ENCODE measurements at regions not wholly inside any gene's neighbourhood (a gene's known extent, or its start where the extent isn't known, plus 50 kb on each side); places are given as distances from the start of the nearest gene placed in this dataset.

GRCh38 chr1:29639156-29639736 lies 402.9 kb downstream of the PTPRU start:
- in situ Hi-C loops (cut with HindIII; ENCODE audit: low sequenced_read_pairs) = no loop called here
- DNase-seq (ENCODE audit: low read depth) = no peak
- H3K4me3 ChIP-seq (ENCODE audit: low read depth, low read length) = no peak overlapping the region
- TF ChIP-seq CTCF (IDR thresholded peaks at IDR 0.05; ENCODE audit: low read depth, low read length, missing control alignments) = no peak

DNA sequence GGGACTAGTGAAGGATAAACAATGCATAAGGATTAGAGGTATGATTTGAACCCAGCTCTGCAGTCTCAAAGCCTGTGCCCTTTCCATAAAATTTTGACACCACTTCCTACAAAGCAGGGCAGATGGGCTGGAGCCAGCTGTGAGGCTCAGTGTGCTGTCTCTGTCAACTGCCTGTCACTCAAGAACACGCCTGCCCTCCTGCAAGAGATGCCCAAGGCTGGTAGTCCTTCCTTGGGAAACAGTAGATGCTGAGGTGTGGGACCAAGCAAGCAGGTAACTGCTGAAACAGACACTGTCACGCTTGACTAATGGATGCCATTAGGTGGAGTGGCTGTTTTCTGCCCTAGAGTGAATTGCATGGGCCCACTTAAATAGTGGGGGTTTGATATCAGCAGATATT lies 402.0 kb downstream of the PTPRU start:
- DNase-seq (ENCODE audit: low read depth) = no peak
- in situ Hi-C loops (cut with HindIII; ENCODE audit: low sequenced_read_pairs) = no loop called here
- H3K4me3 ChIP-seq (ENCODE audit: low read depth, low read length) = no peak overlapping the region
- TF ChIP-seq CTCF (IDR thresholded peaks at IDR 0.05; ENCODE audit: low read depth, low read length, missing control alignments) = no peak

GRCh38 chr1:29636936-29637335 lies 400.6 kb downstream of the PTPRU start:
- in situ Hi-C loops (cut with HindIII; ENCODE audit: low sequenced_read_pairs) = no loop called here
- DNase-seq (ENCODE audit: low read depth) = no peak
- no peak overlapping the region for H3K4me3 ChIP-seq (ENCODE audit: low read depth, low read length)
- no peak for TF ChIP-seq CTCF (IDR thresholded peaks at IDR 0.05; ENCODE audit: low read depth, low read length, missing control alignments)

DNA sequence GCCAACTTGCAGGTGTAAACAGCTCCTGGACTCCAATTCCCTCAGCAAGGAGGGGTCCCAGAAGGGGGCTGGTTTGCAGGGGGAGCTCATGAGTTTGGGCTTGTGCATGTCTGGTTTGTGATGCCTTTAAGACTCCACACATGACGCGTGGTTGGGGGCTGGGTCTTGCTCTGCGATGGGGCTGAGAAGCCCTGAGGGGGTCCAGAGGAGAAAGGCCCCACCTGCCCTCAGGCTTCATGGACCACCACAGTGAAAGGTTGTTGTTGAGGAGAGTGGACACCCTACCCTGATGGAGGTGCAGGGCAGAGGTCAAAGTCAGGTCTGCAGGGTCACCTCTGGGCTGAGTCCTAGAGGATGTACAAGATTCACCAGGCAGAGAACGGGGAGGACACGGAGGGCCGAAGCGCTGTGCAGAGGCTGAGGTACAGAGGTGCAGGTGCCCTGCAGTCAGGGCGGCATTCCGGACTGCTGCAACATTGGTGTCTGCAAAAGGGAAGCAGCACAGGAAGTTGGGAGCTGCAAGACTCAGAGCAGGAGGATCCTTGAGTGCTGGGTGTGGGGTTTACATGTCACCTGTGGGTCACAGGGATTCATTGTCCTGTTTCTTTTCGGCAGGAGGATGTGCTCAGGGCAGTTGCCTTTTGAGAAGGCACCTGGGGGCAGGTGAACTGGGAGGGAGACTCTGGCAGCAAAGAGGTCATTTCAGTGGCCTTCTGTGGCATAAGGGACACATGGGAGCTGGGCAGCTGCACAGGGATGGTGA lies 399.4 kb downstream of the PTPRU start:
- no peak for TF ChIP-seq CTCF (IDR thresholded peaks at IDR 0.05; ENCODE audit: low read depth, low read length, missing control alignments)
- DNase-seq (ENCODE audit: low read depth) = no peak
- in situ Hi-C loops (cut with HindIII; ENCODE audit: low sequenced_read_pairs) = no loop called here
- no peak overlapping the region for H3K4me3 ChIP-seq (ENCODE audit: low read depth, low read length)

- H3K4me3 ChIP-seq (ENCODE audit: low read depth, low read length) = no peak overlapping the region
- TF ChIP-seq CTCF (IDR thresholded peaks at IDR 0.05; ENCODE audit: low read depth, low read length, missing control alignments) = no peak
- in situ Hi-C loops (cut with HindIII; ENCODE audit: low sequenced_read_pairs) = no loop called here
- DNase-seq (ENCODE audit: low read depth) = no peak
These were observed 398.5 kb downstream of the PTPRU start for GRCh38 chr1:29634746-29635335.

DNA sequence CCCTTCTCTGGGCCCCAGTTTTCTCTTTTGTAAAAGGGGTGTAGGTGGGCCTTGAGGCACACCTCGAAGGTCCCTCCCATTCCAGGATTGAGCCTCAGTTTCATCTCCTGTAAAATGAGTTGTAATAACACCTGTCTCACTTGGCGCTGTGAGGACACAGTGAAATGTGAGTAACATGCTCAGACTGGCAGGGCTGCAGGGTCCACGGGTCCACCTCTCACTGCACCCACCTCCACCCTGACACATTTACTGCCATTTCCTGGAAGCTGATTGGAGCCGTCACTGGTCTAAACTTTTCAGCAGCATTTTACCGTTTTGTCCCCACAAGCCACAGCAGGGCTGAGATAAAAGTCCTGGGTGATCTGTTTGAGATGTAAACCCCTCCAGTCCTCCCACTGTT lies 398.0 kb downstream of the PTPRU start:
- no peak overlapping the region for H3K4me3 ChIP-seq (ENCODE audit: low read depth, low read length)
- no peak for DNase-seq (ENCODE audit: low read depth)
- no peak for TF ChIP-seq CTCF (IDR thresholded peaks at IDR 0.05; ENCODE audit: low read depth, low read length, missing control alignments)
- in situ Hi-C loops (cut with HindIII; ENCODE audit: low sequenced_read_pairs) = no loop called here
